Right kidney (tissue), 1 donor: ENCODE measurements at regions not wholly inside any gene's neighbourhood (a gene's known extent, or its start where the extent isn't known, plus 50 kb on each side); places are given as distances from the start of the nearest gene placed in this dataset.

Source experiments
- DNase-seq: peaks from one replicate; pipeline ENCODE4 v3.0.0-alpha.2; 2016

- DNase-seq, result peak; percentile 29
Observed at GRCh38 chr18:48488388-48488850, 50.4 kb upstream of the CTIF start.

GRCh38 chr18:48486754-48487153 is 52.1 kb upstream of the CTIF start:
- DNase-seq, result no peak

GRCh38 chr18:48485828-48486405 is 52.9 kb upstream of the CTIF start:
- no peak for DNase-seq

GRCh38 chr18:48481092-48481491 is 57.7 kb upstream of the CTIF start:
- DNase-seq, result no peak

- DNase-seq, result no peak
Observed at GRCh38 chr18:48479531-48479930, 59.3 kb upstream of the CTIF start.

- DNase-seq, result no peak
Observed at GRCh38 chr18:48477348-48477747, 61.5 kb upstream of the CTIF start.

GRCh38 chr18:48476550-48476917 is 62.3 kb upstream of the CTIF start:
- no peak for DNase-seq

- peak; percentile 43 for DNase-seq
Observed at GRCh38 chr18:48475635-48476549, 62.9 kb upstream of the CTIF start.

- no peak for DNase-seq
Observed at GRCh38 chr18:48473816-48474215, 64.6 kb upstream of the ZBTB7C start.

GRCh38 chr18:48472610-48473009 is 63.4 kb upstream of the ZBTB7C start:
- no peak for DNase-seq

GRCh38 chr18:48470484-48471180 is 61.4 kb upstream of the ZBTB7C start:
- no peak for DNase-seq

GRCh38 chr18:48468151-48468550 is 59.0 kb upstream of the ZBTB7C start:
- DNase-seq, result no peak

- no peak for DNase-seq
Observed at GRCh38 chr18:48467231-48467630, 58.0 kb upstream of the ZBTB7C start.

GRCh38 chr18:48462510-48462909 is 53.3 kb upstream of the ZBTB7C start:
- no peak for DNase-seq

GRCh38 chr18:48460929-48461583 is 51.9 kb upstream of the ZBTB7C start:
- no peak for DNase-seq

GRCh38 chr18:48459465-48459864 is 50.3 kb upstream of the ZBTB7C start:
- DNase-seq, result no peak

- no peak for DNase-seq
Observed at GRCh38 chr18:48459016-48459415, 49.8 kb upstream of the ZBTB7C start.
